ENCODE measurements at regions not wholly inside any gene's neighbourhood (a gene's known extent, or its start where the extent isn't known, plus 50 kb on each side); places are given as distances from the start of the nearest gene placed in this dataset.
"Not testable (repeated sequence)": the region's sequence is repeated elsewhere in the genome, so short reads cannot be mapped to it uniquely, and the experiment has no call there.

GRCh38 chr1:222865718-222866117 is 50.9 kb downstream of the DISP1 start:
- DNase-seq (ENCODE audit: low spot score), result no peak

GRCh38 chr1:222867316-222867715 is 52.5 kb downstream of the DISP1 start:
- DNase-seq (ENCODE audit: low spot score), result no peak

- DNase-seq (ENCODE audit: low spot score), result no peak
Observed at GRCh38 chr1:222876182-222876581, 61.3 kb downstream of the DISP1 start.

GRCh38 chr1:222877854-222878253 is 63.0 kb downstream of the DISP1 start:
- DNase-seq (ENCODE audit: low spot score), result no peak

- DNase-seq (ENCODE audit: low spot score), result no peak
Observed at GRCh38 chr1:222880587-222880986, 65.7 kb downstream of the DISP1 start.

GRCh38 chr1:222886194-222886854 is 71.5 kb downstream of the DISP1 start:
- no peak for DNase-seq (ENCODE audit: low spot score)

- no peak for DNase-seq (ENCODE audit: low spot score)
Observed at GRCh38 chr1:222886878-222887351, 72.1 kb downstream of the DISP1 start.

- no peak for DNase-seq (ENCODE audit: low spot score)
Observed at GRCh38 chr1:222889440-222889839, 74.6 kb downstream of the DISP1 start.

- DNase-seq (ENCODE audit: low spot score), result no peak
Observed at GRCh38 chr1:222890716-222891115, 75.9 kb downstream of the DISP1 start.

- no peak for DNase-seq (ENCODE audit: low spot score)
Observed at GRCh38 chr1:222891578-222891977, 76.7 kb downstream of the DISP1 start.

- no peak for DNase-seq (ENCODE audit: low spot score)
Observed at GRCh38 chr1:222892137-222892769, 77.4 kb downstream of the DISP1 start.

GRCh38 chr1:222893255-222893654 is 78.4 kb downstream of the DISP1 start:
- no peak for DNase-seq (ENCODE audit: low spot score)

- DNase-seq (ENCODE audit: low spot score), result no peak
Observed at GRCh38 chr1:222894331-222894730, 79.5 kb downstream of the DISP1 start.

GRCh38 chr1:222896630-222897526 is 82.0 kb downstream of the DISP1 start:
- no peak for DNase-seq (ENCODE audit: low spot score)

- DNase-seq (ENCODE audit: low spot score), result no peak
Observed at GRCh38 chr1:222897527-222898190, 82.8 kb downstream of the DISP1 start.

- no peak for DNase-seq (ENCODE audit: low spot score)
Observed at GRCh38 chr1:222898191-222898527, 83.3 kb downstream of the DISP1 start.

- DNase-seq (ENCODE audit: low spot score), result no peak
Observed at GRCh38 chr1:222899471-222899870, 84.6 kb downstream of the DISP1 start.

GRCh38 chr1:222904451-222904850 is 89.6 kb downstream of the DISP1 start:
- DNase-seq (ENCODE audit: low spot score), result no peak

- no peak for DNase-seq (ENCODE audit: low spot score)
Observed at GRCh38 chr1:222905151-222905550, 90.3 kb downstream of the DISP1 start.

- DNase-seq (ENCODE audit: low spot score), result not testable (repeated sequence)
Observed at GRCh38 chr1:222906271-222906739, 91.5 kb downstream of the DISP1 start.

GRCh38 chr1:222909586-222909985 is 94.7 kb downstream of the DISP1 start:
- no peak for DNase-seq (ENCODE audit: low spot score)

GRCh38 chr1:222910699-222911098 is 95.9 kb downstream of the DISP1 start:
- no peak for DNase-seq (ENCODE audit: low spot score)
